Esophagus muscularis mucosa (tissue), 4 donors: ENCODE measurements at regions not wholly inside any gene's neighbourhood (a gene's known extent, or its start where the extent isn't known, plus 50 kb on each side); places are given as distances from the start of the nearest gene placed in this dataset.
A peak's percentile ranks its signal among the peaks of the same experiment; 100 is the strongest.

ENCODE experiments used
- DNase-seq: peaks from one replicate; pipeline ENCODE4 v3.0.0-alpha.2; 2017; ENCODE audit errors: extremely low spot score
- H3K27ac ChIP-seq, 4 donors: fragments of 200-600 bp; sonication (generic); replicated peaks in 1 of 4; 1 replicate in 3 of 4; 2 replicates in 1 of 4; pipeline ENCODE4 v1.5.1; 2016 to 2019; ENCODE audit warnings: mild to moderate bottlenecking in 1 of 4
- H3K27me3 ChIP-seq, 4 donors: fragments of 200-600 bp; sonication (generic); one replicate each; pipeline versions ENCODE4 v1.5.1 to v1.6.0; 2016 to 2019
- H3K36me3 ChIP-seq, 4 donors: fragments of 200-600 bp; sonication (generic); one replicate each; pipeline ENCODE4 v1.5.1; 2016 to 2019
- H3K4me1 ChIP-seq, 4 donors: fragments of 200-600 bp; sonication (generic); one replicate each; pipeline ENCODE4 v1.5.1; 2016 to 2019
- H3K4me3 ChIP-seq, 4 donors: fragments of 200-600 bp; sonication (generic); 1 replicate in 2 of 4; 2 replicates in 2 of 4; pipeline ENCODE4 v1.5.1; 2016 to 2019; ENCODE audit warnings: mild to moderate bottlenecking in 4 of 4, moderate library complexity in 1 of 4
- H3K9me3 ChIP-seq, 4 donors: fragments of 200-600 bp; sonication (generic); 1 replicate in 3 of 4; 2 replicates in 1 of 4; pipeline ENCODE4 v1.5.1; 2016 to 2019
- CTCF ChIP-seq, 3 experiments: fragments of 200-600 bp in 2 of 3; fragments of 450-650 bp in 1 of 3; sonication (generic) in 2 of 3; IDR thresholded peaks; one replicate each; pipeline ENCODE4 v1.5.1; 2017 to 2019; ENCODE audit warnings: antibody characterized with exemption in 3 of 3, mild to moderate bottlenecking in 2 of 3, moderate library complexity in 1 of 3
- EP300 ChIP-seq: sonication (generic); formaldehyde crosslinking; IDR thresholded peaks from one replicate; pipeline ENCODE4 v1.6.1; 2017; ENCODE audit warnings: antibody characterized with exemption
- POLR2A ChIP-seq: fragments of 450-650 bp; IDR thresholded peaks from one replicate; pipeline ENCODE4 v1.6.1; 2017; ENCODE audit warnings: antibody characterized with exemption, moderate library complexity, mild to moderate bottlenecking, low read depth
- POLR2AphosphoS5 ChIP-seq, 2 donors: sonication (generic); formaldehyde crosslinking; IDR thresholded peaks; one replicate each; pipeline ENCODE4 v1.6.1; 2017; ENCODE audit warnings: antibody characterized with exemption in 2 of 2
- WGBS: methylation state at CpG from one replicate; pipeline ENCODE4 v1.1.5; 2018; 5-methylcytosine and 5-hydroxymethylcytosine counted together
- intact Hi-C: fragments of 100-400 bp; cut with DNase I; formaldehyde crosslinking; loops from one replicate; pipeline ENCODE4 v1.15.1; 2023

- H3K36me3 ChIP-seq = no peaks in the 10 kb centered on the region
- DNase-seq = no peak
- peaks cover 4 to 80% (median 62%) of the 10 kb centered on the region in 4 donors for H3K4me1 ChIP-seq
- H3K4me3 ChIP-seq = no peak overlapping the region
- intact Hi-C loops = no loop called here
- no peaks in the 10 kb centered on the region for H3K9me3 ChIP-seq
- no peaks in the 10 kb centered on the region for H3K27me3 ChIP-seq
- no peak for TF ChIP-seq POLR2A
- WGBS = 60% methylated on average over 2 of the region's 2 CpGs
- H3K27ac ChIP-seq = peak overlapping the region; percentile 3 to 37 (median 22)
These were observed 188.9 kb upstream of the HDAC9 start for GRCh38 chr7:18306696-18307095.

- H3K36me3 ChIP-seq = no peaks in the 10 kb centered on the region
- WGBS = 31% methylated on average over 5 of the region's 5 CpGs
- H3K27me3 ChIP-seq = no peaks in the 10 kb centered on the region
- intact Hi-C loops = no loop called here
- H3K4me3 ChIP-seq = no peak overlapping the region
- H3K9me3 ChIP-seq = no peaks in the 10 kb centered on the region
- no peak for TF ChIP-seq POLR2AphosphoS5 (IDR thresholded peaks at IDR 0.05)
- TF ChIP-seq POLR2A = no peak
- TF ChIP-seq CTCF (IDR thresholded peaks at IDR 0.05) = no peak
- no peak for TF ChIP-seq EP300
- DNase-seq = no peak
- H3K27ac ChIP-seq = peak overlapping the region; percentile 15 to 62 (median 57)
- H3K4me1 ChIP-seq = peaks cover 4 to 76% (median 57%) of the 10 kb centered on the region in 4 donors
These were observed 186.6 kb upstream of the HDAC9 start for GRCh38 chr7:18308938-18309337.

GRCh38 chr7:18312482-18312881 is 183.1 kb upstream of the HDAC9 start:
- no peaks in the 10 kb centered on the region for H3K27me3 ChIP-seq
- intact Hi-C loops = no loop called here
- H3K36me3 ChIP-seq = no peaks in the 10 kb centered on the region
- no peak for TF ChIP-seq EP300
- TF ChIP-seq CTCF (IDR thresholded peaks at IDR 0.05) = no peak
- no peak for TF ChIP-seq POLR2AphosphoS5 (IDR thresholded peaks at IDR 0.05)
- no peak for TF ChIP-seq POLR2A
- H3K27ac ChIP-seq = peak overlapping the region in 1 of 4 donors; percentile 14
- no peak overlapping the region for H3K4me3 ChIP-seq
- peaks cover 0 to 78% (median 65%) of the 10 kb centered on the region in 4 donors for H3K4me1 ChIP-seq
- H3K9me3 ChIP-seq = no peaks in the 10 kb centered on the region
- no peak for DNase-seq

- DNase-seq = no peak
- no peak overlapping the region for H3K4me3 ChIP-seq
- no peaks in the 10 kb centered on the region for H3K36me3 ChIP-seq
- TF ChIP-seq POLR2AphosphoS5 (IDR thresholded peaks at IDR 0.05) (no peak), EP300 (no peak), POLR2A (no peak), CTCF (IDR thresholded peaks at IDR 0.05) (no peak)
- H3K9me3 ChIP-seq = no peaks in the 10 kb centered on the region
- H3K27me3 ChIP-seq = no peaks in the 10 kb centered on the region
- peaks cover 0 to 69% (median 58%) of the 10 kb centered on the region in 4 donors for H3K4me1 ChIP-seq
- peak overlapping the region in 1 of 4 donors; percentile 8 for H3K27ac ChIP-seq
- intact Hi-C loops = no loop called here
These were observed 181.6 kb upstream of the HDAC9 start for GRCh38 chr7:18313965-18314364.

GRCh38 chr7:18315241-18315640 is 180.3 kb upstream of the HDAC9 start:
- no peak overlapping the region for H3K27ac ChIP-seq
- 96% methylated on average over 2 of the region's 2 CpGs for WGBS
- intact Hi-C loops = no loop called here

More at GRCh38 chr7:18315241-18315640, 180.3 kb upstream of the HDAC9 start:
- DNase-seq = no peak
- H3K9me3 ChIP-seq = no peaks in the 10 kb centered on the region
- TF ChIP-seq POLR2A (no peak), CTCF (IDR thresholded peaks at IDR 0.05) (no peak)
- H3K27me3 ChIP-seq = no peaks in the 10 kb centered on the region
- H3K4me3 ChIP-seq = no peak overlapping the region
- no peaks in the 10 kb centered on the region for H3K36me3 ChIP-seq
- H3K4me1 ChIP-seq = peaks cover 0 to 67% (median 58%) of the 10 kb centered on the region in 4 donors
